GM18861 (cell line): ENCODE measurements at regions not wholly inside any gene's neighbourhood (a gene's known extent, or its start where the extent isn't known, plus 50 kb on each side); places are given as distances from the start of the nearest gene placed in this dataset.

ENCODE experiments used
- ATAC-seq: cut with Tn5 transposase; IDR thresholded peaks from one replicate; pipeline ENCODE4 v1.9.1; 2021; ENCODE audit not compliant: unreplicated experiment

DNA sequence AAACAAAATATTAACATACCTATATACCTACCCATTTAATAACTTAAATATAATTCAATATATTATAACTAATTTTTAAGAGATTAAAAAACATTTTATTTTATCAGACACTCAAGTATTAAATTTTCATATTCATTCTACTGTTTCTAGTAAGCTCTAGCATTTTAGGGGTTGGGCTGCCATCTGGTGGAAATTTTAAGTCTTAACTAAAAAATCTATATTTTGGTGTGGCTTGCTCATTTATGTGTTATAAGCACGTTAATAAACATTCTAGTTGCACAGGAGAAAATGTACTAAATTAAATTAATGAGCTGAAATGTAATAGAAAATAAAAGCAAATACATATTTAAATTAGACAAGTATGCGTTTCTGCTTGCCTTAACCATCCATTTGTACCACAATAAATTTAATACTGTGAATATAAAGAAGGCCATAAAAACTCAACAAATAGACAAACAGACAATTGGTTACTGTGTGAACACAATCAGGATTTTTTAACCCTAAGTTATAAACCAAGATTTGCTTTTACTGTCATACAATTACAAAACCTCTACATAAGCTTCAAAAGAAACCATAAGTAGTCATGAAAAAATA is 1728.3 kb upstream of the CDH9 start:
- ATAC-seq = no peak

DNA sequence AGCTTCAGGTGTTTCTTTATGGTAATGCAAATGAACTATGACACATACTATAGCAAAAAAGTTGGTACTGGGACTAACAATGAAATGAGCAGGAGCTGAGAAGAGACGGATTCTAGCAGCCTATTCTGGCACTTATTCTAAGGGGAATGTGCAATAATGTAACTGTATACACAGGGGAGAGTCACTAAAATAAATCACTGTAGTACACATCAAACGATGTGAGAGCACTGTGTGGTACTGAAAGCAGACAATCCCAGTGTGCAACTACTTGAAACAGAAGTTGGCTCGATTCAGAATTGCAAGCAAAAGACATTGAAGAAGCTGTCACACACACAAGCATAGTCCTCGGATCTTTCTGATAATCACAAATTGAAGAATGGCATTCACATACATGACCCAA is 1713.0 kb upstream of the CDH9 start:
- no peak for ATAC-seq

DNA sequence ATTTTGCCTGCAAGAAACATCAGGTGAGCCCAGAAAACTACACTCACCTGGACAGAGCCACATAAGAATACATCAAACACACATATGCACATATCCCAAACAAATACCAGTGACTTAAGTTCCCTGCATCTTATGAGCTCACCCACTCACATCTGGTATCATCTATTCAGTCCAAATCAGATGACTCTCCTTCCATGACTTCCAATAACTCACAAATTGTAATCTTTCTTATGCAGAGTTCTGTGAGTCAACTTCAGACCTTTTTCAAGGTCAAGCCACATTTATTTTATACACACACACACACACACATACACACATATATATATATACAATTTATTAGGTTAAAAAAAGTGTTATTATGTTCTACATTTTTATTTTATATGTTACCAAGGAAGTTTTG is 1711.9 kb upstream of the CDH9 start:
- no peak for ATAC-seq

DNA sequence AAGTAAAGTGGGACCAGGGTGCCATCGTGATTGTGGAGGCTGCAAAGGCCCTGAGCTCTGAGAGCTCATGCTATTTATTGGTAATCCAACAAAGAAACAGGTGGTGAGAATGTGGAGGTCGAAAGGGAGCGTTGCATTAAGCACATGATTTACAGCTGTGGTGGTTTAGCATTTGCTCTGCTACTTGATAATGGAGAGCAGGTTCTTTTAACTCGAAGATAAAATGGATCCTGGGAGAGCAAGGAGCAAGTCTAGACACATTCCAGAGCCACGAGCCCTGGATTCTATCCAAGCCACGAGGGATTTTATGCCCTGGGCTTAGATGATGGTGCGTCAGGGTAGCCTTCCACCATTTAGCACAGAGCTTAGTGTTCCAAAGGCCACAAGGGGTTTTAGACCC is 1710.1 kb upstream of the CDH9 start:
- no peak for ATAC-seq

DNA sequence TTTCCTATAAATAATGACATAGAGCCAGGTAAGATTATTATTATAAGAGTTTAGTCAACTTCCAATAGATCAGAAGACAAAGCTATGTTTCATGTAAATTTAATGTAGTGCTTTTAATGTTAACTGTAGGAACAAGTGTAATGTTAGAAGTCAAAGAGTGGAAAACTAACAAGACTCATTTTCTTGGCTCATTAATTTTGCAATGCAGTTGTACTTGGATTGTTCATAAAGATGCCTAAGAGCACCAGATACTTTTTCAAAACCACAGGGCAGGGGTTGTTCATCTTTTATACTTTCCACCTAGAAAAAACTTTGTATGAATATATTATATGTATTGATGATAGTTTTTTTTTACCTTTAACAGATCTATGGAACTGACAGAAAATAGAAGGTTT is 1705.3 kb upstream of the CDH9 start:
- ATAC-seq = no peak

DNA sequence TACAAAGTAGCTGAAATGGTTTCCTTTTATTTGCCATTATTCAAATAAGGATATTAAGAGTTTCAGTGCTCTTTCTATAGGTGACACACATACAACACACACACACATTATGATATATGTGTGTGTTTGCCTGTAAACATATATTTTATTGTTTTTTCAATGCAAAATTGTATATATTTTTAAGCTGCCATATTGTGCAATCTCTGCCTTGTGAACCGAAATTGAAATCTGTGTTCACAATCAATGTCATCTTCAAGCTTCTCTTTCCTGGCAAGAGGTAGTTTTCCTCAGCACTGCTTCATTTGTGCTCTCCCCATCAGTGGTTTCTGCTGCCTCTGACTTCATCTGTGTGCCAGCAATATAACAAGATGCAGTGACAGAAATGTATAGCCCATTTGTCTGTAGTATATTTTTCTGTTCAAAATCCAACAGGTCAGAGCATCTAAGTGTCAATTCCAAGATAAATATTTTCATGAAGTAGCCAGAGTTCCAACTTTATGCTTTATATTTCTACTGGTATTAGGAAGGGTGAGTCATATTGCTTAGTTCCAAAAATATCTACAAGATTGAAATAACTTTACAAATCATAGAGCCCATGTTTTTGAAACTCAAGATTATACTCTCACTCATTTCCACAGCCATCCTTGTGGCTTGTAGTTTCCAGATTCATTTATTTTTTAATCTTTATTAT is 1704.8 kb upstream of the CDH9 start:
- ATAC-seq = no peak

DNA sequence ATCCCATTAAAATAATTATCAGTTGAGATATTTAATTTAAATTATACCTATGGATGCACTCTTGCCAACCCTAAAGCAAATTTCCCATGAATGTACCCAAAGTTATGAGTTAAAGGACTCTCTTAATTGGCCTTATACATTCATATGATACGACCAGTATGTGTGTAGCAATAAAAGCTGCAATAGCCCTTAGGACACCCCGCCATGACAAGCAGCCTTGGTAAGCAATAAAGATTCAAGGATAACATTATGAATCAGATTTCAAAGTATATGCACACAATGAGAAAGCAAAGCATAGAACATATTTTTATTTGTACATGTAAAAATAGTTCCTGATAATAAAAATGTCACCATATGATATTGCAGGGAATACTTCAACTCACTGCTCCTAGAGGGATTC is 1699.3 kb upstream of the CDH9 start:
- no peak for ATAC-seq

DNA sequence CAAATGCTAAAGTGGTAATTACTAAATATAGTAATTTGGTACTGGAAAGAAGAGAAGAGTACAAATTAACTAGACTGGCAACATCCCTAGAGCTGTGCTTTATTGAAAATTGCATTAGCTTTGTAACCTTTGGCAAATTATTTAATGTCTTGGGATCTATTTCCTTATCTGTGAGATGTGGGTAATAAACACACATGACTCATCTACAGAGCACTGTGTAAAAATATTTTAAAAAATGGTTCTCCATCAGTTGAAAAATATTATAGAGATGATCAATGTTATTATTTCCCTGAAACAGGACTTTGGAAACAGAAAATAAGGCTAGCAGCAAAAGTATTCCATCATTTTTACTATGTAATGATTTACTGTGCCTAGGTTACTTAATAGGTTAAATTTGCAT is 1698.8 kb upstream of the CDH9 start:
- no peak for ATAC-seq

DNA sequence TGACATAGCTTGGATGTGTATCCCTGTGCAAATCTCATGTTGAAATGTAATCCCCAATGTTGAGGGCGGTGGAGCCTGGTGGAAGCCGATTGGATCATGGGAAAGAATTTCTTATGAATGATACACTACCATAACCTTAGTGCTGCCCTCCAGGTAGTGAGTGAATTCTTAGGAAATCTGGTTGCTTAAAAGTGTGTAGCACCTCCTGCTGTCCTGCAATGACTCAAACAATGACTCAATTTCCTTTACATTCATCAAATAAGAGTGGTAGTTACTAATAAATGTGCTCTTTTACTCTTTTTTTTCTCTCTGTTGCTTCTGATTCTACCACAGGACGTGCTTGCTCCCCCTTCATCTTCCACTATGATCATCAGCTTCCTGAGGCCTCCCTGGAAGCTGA is 1696.0 kb upstream of the CDH9 start:
- no peak for ATAC-seq

DNA sequence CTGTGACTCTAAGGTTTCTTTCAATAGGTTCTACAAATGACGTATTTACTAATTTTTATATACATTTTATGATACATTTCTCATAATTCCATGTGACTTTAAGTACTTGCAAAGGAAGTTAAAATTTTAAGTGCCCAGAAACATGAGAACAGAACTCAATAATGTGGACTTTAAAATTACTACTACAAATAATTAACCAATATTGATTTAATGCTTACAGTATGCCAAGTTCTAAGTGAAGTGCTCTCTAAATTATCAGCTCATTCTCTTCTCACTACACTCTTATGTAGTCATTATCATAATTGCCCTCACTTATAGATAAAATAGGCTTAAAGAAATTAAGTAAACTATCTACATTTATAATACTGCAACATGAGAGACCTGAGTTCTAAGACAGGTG is 1690.7 kb upstream of the CDH9 start:
- ATAC-seq = no peak

DNA sequence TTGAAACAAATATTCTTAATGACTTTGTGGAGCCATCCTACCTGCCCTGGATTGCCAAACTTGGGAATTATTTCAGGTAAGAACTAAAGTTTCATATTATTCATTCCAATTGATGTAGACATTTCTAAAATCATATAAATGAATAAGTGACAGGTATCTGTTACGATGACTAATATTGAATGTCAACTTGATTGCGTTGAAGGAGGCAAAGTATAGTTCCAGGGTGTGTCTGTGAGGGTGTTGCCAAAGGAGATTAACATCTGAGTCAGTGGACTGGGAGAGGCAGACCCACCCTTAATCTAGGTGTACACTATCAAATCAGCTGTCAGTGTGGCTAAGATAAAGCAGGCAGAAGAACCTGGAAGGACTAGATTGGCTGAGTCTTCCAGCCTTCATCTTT is 1688.4 kb upstream of the CDH9 start:
- ATAC-seq = no peak

DNA sequence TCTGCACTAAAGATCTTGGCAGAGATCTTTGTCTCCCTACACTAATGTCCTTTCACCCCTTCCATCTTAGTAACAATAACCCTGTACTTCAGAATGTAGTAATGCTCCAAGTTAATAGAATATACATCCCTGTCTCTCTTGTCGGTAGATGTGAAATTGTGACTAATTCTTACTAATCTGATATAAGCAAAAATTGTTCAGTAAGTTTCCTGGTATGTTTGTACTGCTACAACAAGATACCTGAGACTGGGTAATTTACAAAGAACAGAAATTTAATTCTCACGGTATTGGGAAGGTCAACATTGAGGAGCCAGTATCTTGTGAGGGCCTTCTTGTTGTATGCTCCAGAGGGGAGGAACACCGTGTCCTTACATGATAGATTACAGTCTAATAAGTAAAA is 1686.6 kb upstream of the CDH9 start:
- no peak for ATAC-seq

DNA sequence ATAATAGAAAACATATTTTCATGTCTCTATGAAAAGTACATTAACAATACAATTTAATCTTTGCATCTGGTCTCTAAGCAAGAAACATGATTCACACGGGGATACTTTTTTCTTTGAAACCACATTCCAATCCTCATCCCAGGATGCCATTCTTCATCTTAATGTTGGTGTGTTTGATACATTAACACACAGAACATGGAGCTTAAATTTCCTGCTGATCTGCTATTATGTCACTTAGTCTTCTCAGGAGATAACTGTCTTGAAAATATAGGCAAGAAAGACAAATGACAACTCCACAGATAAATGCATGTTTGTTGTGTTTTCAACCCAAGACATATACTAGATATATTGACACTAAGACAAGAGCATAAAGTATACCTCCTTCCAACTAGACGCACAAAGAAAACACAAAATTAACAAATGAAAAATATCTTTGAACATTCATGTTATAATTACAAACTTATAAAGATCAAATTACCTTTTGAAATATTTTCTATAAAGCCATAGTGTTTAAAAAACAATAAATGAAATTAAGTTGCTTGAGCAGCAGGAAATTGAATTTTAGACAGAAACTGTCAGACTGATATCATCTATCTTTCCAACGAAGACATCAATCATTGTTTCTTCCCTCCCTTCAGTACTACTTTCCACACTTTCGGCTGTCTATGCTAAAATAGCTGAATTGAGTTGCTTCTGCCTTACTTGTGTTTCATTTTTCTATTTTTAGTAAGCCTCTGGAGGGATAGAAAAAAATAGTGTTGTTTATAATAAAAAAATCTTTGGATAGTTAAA is 1676.7 kb upstream of the CDH9 start:
- no peak for ATAC-seq

DNA sequence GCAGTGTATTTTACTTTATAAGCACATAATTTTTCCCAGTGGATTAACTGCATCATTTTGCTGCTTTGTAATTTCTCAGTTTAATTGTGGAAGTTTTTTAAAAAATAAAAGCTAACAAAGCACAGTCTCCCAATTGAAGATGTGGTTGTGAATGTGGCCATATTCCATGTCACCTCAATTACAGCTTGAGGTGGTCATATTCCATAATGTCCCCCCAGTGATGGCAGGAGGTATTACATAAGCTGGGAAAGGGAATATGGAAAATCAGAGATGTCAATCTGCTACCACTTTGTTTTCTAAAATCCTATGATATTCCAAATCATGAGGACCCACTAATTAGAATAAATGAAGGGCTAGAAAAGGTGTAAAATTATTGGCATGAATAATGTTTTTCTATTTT is 1672.0 kb upstream of the CDH9 start:
- ATAC-seq = no peak

DNA sequence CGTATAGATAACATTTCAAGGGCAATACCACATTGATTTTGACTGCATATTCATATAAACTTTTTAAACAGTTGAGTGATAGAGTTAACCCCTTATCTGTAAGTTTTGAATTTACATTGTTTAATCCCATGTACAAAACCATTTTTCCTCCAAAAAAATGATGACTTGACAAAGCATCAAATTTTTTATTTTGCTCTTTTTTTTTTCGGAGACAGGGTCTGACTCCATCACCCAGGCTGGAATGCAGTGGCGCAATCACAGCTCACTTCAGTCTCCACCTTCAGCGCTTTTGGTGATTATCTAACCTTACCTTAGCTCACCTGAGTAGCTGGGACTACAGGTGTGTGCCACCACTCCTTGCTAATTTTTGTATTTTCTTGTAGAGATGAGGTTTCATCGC is 1670.1 kb upstream of the CDH9 start:
- ATAC-seq = no peak

DNA sequence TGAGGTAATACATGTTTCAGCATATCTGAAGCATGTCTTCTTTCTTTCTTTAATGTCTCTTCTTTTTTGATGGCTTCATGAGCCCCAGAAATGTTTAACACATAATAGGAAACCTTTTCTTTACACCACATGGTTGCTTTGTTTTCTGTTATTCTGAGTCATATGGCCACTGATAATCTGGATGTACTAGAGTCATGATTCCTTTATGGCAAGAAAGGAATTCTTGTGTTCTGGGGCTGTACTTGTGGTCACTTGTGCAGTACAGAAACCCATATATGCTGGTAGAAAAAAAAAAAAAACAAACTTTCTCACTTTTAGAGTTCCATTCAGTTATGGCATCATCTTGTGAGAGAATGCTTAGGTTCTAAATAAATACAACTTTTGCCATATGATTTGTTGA is 1669.3 kb upstream of the CDH9 start:
- ATAC-seq = no peak

DNA sequence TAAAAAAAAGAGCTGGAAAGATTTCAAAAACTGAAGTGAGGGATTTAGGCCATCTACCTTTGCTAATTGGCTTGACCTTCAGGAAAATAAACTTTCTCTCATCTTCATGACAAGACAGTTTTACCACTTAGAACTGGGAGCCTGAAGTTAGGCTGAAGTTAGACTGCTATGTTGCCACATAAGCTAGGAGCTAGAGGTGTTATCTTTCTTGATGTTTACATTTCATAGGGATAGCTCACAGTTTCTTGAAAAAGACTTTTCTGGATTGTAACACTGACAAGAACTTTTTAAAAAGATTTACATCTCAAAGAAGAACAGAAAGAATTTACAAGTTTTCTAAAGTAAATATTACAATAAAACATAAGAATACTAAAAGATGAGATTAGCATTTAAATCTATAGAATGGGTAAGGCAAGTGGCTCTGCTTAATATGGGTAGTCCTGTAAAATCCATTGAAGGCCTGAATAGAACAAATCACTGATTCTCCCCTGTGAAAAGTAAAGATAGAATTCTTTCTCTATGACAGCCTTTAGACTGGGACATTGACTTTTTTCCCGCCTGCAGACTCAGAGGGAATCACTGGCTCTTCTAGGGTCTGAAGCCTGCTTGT is 1665.4 kb upstream of the CDH9 start:
- no peak for ATAC-seq

DNA sequence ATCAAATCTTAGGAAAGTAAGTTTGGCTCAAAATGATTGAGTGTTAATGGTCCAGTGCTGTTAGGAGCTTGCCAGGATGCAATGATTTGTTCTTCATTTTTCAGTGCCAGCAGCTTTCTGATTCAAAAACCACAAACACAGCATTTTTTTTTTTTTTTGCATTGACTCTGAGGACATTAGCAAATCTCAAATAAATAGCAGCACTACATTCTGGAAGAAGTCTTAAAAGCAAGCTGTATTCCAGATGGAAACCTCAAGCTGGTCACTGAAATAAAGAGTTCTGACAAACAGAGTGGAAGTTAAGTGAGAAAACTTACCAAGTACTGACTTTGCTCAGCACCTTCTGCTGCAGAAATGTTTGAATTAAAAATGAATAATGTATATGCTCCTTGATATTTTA is 1653.1 kb upstream of the CDH9 start:
- ATAC-seq = no peak

DNA sequence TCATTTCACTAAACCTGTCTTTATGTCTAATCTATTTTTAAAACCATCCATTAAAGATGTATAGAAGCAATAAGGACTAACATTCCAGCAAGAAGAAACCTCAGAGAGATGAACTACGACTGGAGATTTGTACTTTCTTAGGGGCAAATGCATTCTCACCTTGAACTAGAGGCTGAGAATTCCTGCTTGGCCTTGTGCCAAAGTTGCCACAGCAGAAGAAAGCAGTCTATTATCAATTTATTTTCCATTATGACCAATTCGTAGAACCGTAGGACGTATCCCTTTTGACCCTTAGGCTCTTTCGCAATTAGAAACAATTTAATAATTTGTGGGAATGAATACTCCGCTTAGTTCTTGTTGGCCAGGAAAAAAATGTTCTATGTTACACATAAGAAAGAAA is 1647.4 kb upstream of the CDH9 start:
- no peak for ATAC-seq

DNA sequence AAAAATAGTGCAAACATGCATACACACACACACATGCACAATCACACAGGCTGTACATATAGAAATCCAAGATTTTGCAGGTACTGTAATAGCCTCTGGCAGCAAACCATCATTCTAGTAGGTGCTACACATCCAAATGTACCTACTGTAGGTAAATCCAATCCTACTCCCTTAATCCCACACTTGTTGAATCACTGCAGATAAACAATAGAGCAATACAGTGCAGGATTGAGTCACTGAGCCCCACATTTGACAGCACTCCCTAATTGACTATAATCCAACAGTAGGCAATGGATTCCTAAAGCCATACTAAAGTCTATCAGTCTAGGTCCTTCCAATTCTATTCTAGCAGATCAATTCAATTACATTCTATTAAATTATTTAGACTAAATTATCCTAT is 1640.5 kb upstream of the CDH9 start:
- no peak for ATAC-seq

DNA sequence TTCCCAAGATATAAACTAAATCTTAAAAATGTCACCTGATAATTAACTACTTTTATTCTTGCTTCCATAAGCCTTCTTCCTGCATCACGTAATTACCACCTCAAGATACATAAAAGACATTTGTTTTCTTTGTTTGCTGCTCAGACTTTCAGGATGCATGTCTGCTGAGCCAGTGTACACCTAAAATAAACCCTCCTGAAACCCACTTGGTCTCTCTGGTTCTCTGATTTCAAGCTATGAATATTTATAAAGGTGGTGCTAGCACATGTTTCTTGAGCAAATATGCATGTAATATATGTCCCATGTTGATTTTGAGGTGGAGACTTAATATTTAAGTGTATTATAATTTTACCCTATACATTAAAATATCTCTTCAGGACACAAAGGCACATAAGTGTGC is 1627.7 kb upstream of the CDH9 start:
- ATAC-seq = no peak

DNA sequence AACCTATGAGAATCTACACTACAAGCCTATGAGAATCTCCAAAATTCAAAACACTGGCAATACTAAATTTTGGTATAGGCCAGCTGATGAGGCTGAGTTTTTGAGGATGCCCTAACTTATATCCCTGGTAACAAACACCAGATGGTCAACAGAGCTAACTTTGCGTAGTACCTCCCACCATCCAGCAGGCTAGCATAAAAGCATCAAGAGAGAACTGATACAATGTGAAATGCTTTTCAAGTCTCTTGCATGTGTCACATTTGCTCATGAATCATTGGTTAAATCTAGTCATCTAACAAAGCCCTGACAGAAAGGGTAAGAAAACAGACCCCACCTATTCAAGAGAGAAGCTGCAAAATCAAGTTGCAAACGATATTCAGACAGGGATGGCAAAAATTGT is 1609.7 kb upstream of the CDH9 start:
- ATAC-seq = no peak
